K562 (cell line): ENCODE measurements at regions not wholly inside any gene's neighbourhood (a gene's known extent, or its start where the extent isn't known, plus 50 kb on each side); places are given as distances from the start of the nearest gene placed in this dataset.

ENCODE experiments used
- ATAC-seq: fragments of 200-7000 bp; cut with Tn5 transposase; 3 replicates; pipeline ENCODE4 v1.9.1; 2020; ENCODE audit warnings: moderate library complexity
- BruUV-seq: library from RNA; stranded (reverse); fragments of 400-500 nt; replicated peaks from 2 replicates; lab custom pipeline; 2021; lab: Mats Ljungman, UMichigan
- CTCF ChIA-PET: fragments of 300-600 bp; formaldehyde crosslinking; extraction: SDS; loops from one replicate; lab custom pipeline; 2021; ENCODE audit warnings: low intra/inter-chr PET ratio; lab: Yijun Ruan, JAX
- POLR2A ChIA-PET: fragments of 300-600, 350-650 bp; sonication (Branson Sonifier 250); formaldehyde crosslinking; extraction: SDS; loops from one replicate; lab custom pipeline; 2021; ENCODE audit warnings: antibody characterized with exemption, inconsistent platforms; lab: Yijun Ruan, JAX
- DNase-seq, 4 experiments: peaks; one replicate each; pipeline versions ENCODE4 v3.0.0 to v3.0.0-alpha.2; 2011 to 2018; ENCODE audit warnings: low spot score in 3 of 4, mixed read lengths in 3 of 4; ENCODE audit errors: extremely low read depth in 1 of 4
- FAIRE-seq: peaks from 2 replicates; lab custom pipeline; 2011; peaks lifted over from hg19 to GRCh38; lab: Jason Lieb, UNC
- H2AFZ ChIP-seq: 2 replicates; pipeline ENCODE4 v1.6.0; 2011; ENCODE audit warnings: low read depth, low read length, control low read depth, inconsistent platforms
- H3K27ac ChIP-seq: fragments of 200-600 bp; 3 replicates; pipeline ENCODE4 v1.8.0; 2011; ENCODE audit warnings: low read depth, mild to moderate bottlenecking, control low read depth, inconsistent platforms, low read length, moderate library complexity, mixed read lengths; ENCODE audit errors: extremely low read depth
- H3K27me3 ChIP-seq, 2 experiments: fragments of 300-600 bp in 1 of 2; 2 replicates in 1 of 2; 3 replicates in 1 of 2; pipeline versions ENCODE4 v1.6.0 to v1.8.0; 2011; ENCODE audit warnings: inconsistent platforms in 2 of 2, low read length in 2 of 2, mild to moderate bottlenecking in 1 of 2, mixed read lengths in 1 of 2, moderate library complexity in 1 of 2; ENCODE audit not compliant: control insufficient read depth in 2 of 2, insufficient read depth in 2 of 2
- H3K36me3 ChIP-seq: fragments of 300-600 bp; 3 replicates; pipeline ENCODE4 v1.8.0; 2011; ENCODE audit warnings: mild to moderate bottlenecking, low read length, inconsistent platforms; ENCODE audit not compliant: control insufficient read depth, insufficient read depth
- H3K4me1 ChIP-seq, 2 experiments: fragments of 200-600 bp in 1 of 2; replicated peaks in 1 of 2; 2 replicates in 1 of 2; 3 replicates in 1 of 2; pipeline versions ENCODE4 v1.5.1 to v1.8.0; 2011; ENCODE audit warnings: inconsistent platforms in 2 of 2, low read length in 2 of 2, mild to moderate bottlenecking in 1 of 2, mixed read lengths in 1 of 2, moderate library complexity in 1 of 2; ENCODE audit not compliant: control insufficient read depth in 2 of 2, insufficient read depth in 2 of 2
- H3K4me2 ChIP-seq: 2 replicates; pipeline ENCODE4 v1.6.1; 2011; ENCODE audit warnings: low read length, control low read depth, inconsistent platforms, mixed read lengths; ENCODE audit not compliant: insufficient read depth
- H3K4me3 ChIP-seq: fragments of 200-600 bp; sonication (generic), shearing (Covaris generic); 2 replicates; pipeline ENCODE4 v1.5.1; 2016; ENCODE audit warnings: control low read depth, inconsistent platforms
- H3K79me2 ChIP-seq: fragments of 200-600 bp; 3 replicates; pipeline ENCODE4 v1.8.0; 2011; ENCODE audit warnings: low read length, inconsistent platforms; ENCODE audit not compliant: control insufficient read depth, insufficient read depth
- H3K9ac ChIP-seq, 2 experiments: 2 replicates each; pipeline versions ENCODE4 v1.6.0 to v1.6.1; 2011; ENCODE audit warnings: low read depth in 2 of 2, low read length in 2 of 2, control low read depth in 1 of 2, inconsistent platforms in 1 of 2, mild to moderate bottlenecking in 1 of 2, mixed read lengths in 1 of 2; ENCODE audit not compliant: insufficient read depth in 1 of 2
- H3K9me1 ChIP-seq: one replicate; pipeline ENCODE4 v1.6.0; 2011; ENCODE audit warnings: inconsistent platforms, mild to moderate bottlenecking, low read length, moderate library complexity; ENCODE audit not compliant: control insufficient read depth, insufficient read depth
- H3K9me3 ChIP-seq: replicated peaks from 2 replicates; pipeline ENCODE4 v1.5.1; 2011; ENCODE audit warnings: low read depth, low read length, inconsistent platforms; ENCODE audit not compliant: control insufficient read depth, insufficient read depth
- H4K20me1 ChIP-seq: replicated peaks from 2 replicates; pipeline ENCODE4 v1.6.1; 2011; ENCODE audit warnings: low read length, inconsistent platforms, mixed read lengths; ENCODE audit not compliant: control insufficient read depth, insufficient read depth
- BHLHE40 ChIP-seq: IDR thresholded peaks from 2 replicates; pipeline ENCODE4 v1.6.1; 2011; ENCODE audit warnings: low read length, improper control_type of control experiment
- GATAD2B ChIP-seq: fragments of 450-650 bp; IDR thresholded peaks from 2 replicates; pipeline ENCODE4 v1.6.1; 2017; ENCODE audit warnings: mild to moderate bottlenecking, borderline replicate concordance
- JUND ChIP-seq, 2 experiments: IDR thresholded peaks; 2 replicates in 1 of 2; 3 replicates in 1 of 2; pipeline ENCODE4 v1.6.1; 2011; ENCODE audit warnings: borderline replicate concordance in 2 of 2, low read depth in 2 of 2, low read length in 2 of 2, improper control_type of control experiment in 1 of 2, missing biosample characterization in 1 of 2, missing genetic modification characterization in 1 of 2, missing genetic modification reagents in 1 of 2
- KLF16 ChIP-seq: IDR thresholded peaks from 2 replicates; pipeline ENCODE4 v1.6.1; 2016; ENCODE audit warnings: antibody characterized with exemption
- MIER1 ChIP-seq: fragments of 450-650 bp; IDR thresholded peaks from 2 replicates; pipeline ENCODE4 v1.6.1; 2016; ENCODE audit warnings: antibody characterized with exemption, mild to moderate bottlenecking, low read depth
- MYC ChIP-seq, 2 experiments: fragments of 250-450 bp in 1 of 2; sonication (Bioruptor Pico) in 1 of 2; IDR thresholded peaks; 2 replicates each; pipeline versions ENCODE4 v1.5.1 to v1.6.1; 2012 to 2021; ENCODE audit warnings: low read depth in 2 of 2, borderline replicate concordance in 1 of 2, improper control_type of control experiment in 1 of 2, low read length in 1 of 2, mild to moderate bottlenecking in 1 of 2, moderate library complexity in 1 of 2
- NFYB ChIP-seq: IDR thresholded peaks from 2 replicates; pipeline ENCODE4 v1.6.1; 2011; ENCODE audit warnings: mild to moderate bottlenecking, moderate library complexity; ENCODE audit not compliant: insufficient read length; ENCODE audit errors: extremely low read depth
- ZKSCAN3 ChIP-seq: fragments of 250-450 bp; sonication (Bioruptor Pico); IDR thresholded peaks from 2 replicates; pipeline ENCODE4 v1.4.0; 2020
- ZNF347 ChIP-seq: fragments of 450-650 bp; formaldehyde crosslinking; IDR thresholded peaks from 2 replicates; pipeline ENCODE4 v1.4.0; 2020; ENCODE audit warnings: low read depth, mild to moderate bottlenecking, moderate library complexity
- WGBS: fragments of 100-300 bp; shearing (Covaris generic); methylation state at CpG from one replicate; pipeline ENCODE4 v1.1.6; 2016; ENCODE audit warnings: low coverage, mixed read lengths; ENCODE audit not compliant: insufficient coverage; ENCODE audit errors: missing lambda C conversion rate; 5-methylcytosine and 5-hydroxymethylcytosine counted together
- in situ Hi-C: fragments of 300-500 bp; cut with MboI; formaldehyde crosslinking; loops from 4 replicates; pipeline ENCODE4 v1.15.0; 2018; ENCODE audit warnings: inconsistent platforms, mixed read lengths
- intact Hi-C: fragments of 100-400 bp; cut with micrococcal nuclease; formaldehyde crosslinking; loops from 2 replicates; pipeline ENCODE4 v1.14.2; 2022
- TF ChIP-seq, protein P1 (sequence below): sonication (generic); formaldehyde crosslinking; IDR thresholded peaks from 2 replicates; pipeline ENCODE4 v1.8.0; 2022; ENCODE audit warnings: mild to moderate bottlenecking, missing genetic modification reagents
- TF ChIP-seq, protein P2 (sequence below): fragments of 450-650 bp; formaldehyde crosslinking; IDR thresholded peaks from 2 replicates; pipeline ENCODE4 v1.4.0; 2020; ENCODE audit warnings: mild to moderate bottlenecking, moderate library complexity

DNA sequence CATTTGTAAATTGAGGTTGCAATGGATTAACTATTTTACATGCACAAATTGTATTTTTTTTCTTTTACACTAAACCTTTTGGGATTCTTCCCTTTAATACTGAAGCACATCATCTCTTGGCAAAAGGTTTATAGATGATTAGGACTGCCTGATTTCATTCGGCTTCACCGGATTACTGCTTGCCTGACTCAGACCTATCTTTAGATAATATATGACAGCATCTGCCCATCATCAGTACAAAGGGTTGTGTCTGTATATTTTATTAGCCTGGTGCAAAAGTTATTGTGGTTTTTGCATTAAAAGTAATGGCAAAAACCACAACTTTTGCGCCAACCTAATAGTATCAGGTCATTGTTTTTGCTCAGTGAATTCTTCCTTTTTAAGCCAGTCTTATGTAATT lies 316.2 kb upstream of the HTR2A start:
- in situ Hi-C loops (no loop called here), intact Hi-C loops (no loop called here)
- Histone ChIP-seq H3K4me1 (no peaks in the 10 kb centered on the region), H3K9ac (no peak overlapping the region), H2AFZ (no peak overlapping the region), H3K27ac (no peak overlapping the region), H3K36me3 (no peaks in the 10 kb centered on the region), H3K79me2 (no peaks in the 10 kb centered on the region), H3K9me1 (no peaks in the 10 kb centered on the region), H3K9me3 (no peaks in the 10 kb centered on the region), H3K4me2 (no peak overlapping the region), H4K20me1 (no peaks in the 10 kb centered on the region), H3K27me3 (no peaks in the 10 kb centered on the region), H3K4me3 (no peak overlapping the region)
- CTCF ChIA-PET, result no interaction called here
- FAIRE-seq (no peak), ATAC-seq (no peak), DNase-seq (no peak)
- no peak for TF ChIP-seq ZKSCAN3 (CRISPR knock-in tag)
- no peak for TF ChIP-seq JUND (IDR thresholded peaks at IDR 0.05; ENCODE audit: borderline replicate concordance, low read depth, low read length)
- no peak for TF ChIP-seq JUND (tag; IDR thresholded peaks at IDR 0.05; ENCODE audit: borderline replicate concordance, low read depth, low read length)
- no peak for TF ChIP-seq BHLHE40
- no peak for TF ChIP-seq NFYB
- TF ChIP-seq, protein P1, sequence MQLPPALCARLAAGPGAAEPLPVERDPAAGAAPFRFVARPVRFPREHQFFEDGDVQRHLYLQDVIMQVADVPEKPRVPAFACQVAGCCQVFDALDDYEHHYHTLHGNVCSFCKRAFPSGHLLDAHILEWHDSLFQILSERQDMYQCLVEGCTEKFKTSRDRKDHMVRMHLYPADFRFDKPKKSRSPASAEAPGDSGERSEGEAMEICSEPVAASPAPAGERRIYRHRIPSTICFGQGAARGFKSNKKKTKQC (CRISPR knock-in tag), result no peak
- no peak for TF ChIP-seq MYC (IDR thresholded peaks at IDR 0.05; ENCODE audit: low read depth, low read length)
- TF ChIP-seq MYC (CRISPR knock-in tag; IDR thresholded peaks at IDR 0.05; ENCODE audit: borderline replicate concordance, low read depth), result no peak
- no peak for TF ChIP-seq MIER1
- no peak for TF ChIP-seq GATAD2B
- TF ChIP-seq, protein P2, sequence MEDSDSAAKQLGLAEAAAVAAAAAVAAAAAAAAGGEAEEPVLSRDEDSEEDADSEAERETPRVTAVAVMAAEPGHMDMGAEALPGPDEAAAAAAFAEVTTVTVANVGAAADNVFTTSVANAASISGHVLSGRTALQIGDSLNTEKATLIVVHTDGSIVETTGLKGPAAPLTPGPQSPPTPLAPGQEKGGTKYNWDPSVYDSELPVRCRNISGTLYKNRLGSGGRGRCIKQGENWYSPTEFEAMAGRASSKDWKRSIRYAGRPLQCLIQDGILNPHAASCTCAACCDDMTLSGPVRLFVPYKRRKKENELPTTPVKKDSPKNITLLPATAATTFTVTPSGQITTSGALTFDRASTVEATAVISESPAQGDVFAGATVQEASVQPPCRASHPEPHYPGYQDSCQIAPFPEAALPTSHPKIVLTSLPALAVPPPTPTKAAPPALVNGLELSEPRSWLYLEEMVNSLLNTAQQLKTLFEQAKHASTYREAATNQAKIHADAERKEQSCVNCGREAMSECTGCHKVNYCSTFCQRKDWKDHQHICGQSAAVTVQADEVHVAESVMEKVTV (CRISPR knock-in tag), result no peak
- no peak for TF ChIP-seq KLF16
- no peak for TF ChIP-seq ZNF347 (CRISPR knock-in tag)
- 0% methylated on average over 3 of the region's 3 CpGs for WGBS
- POLR2A ChIA-PET, result no interaction called here
- no TSS peak for BruUV-seq
